K562 (cell line): ENCODE measurements at regions not wholly inside any gene's neighbourhood (a gene's known extent, or its start where the extent isn't known, plus 50 kb on each side); places are given as distances from the start of the nearest gene placed in this dataset.

Source experiments
- ATAC-seq: fragments of 200-7000 bp; cut with Tn5 transposase; 3 replicates; pipeline ENCODE4 v1.9.1; 2020; ENCODE audit warnings: moderate library complexity
- BruUV-seq: library from RNA; stranded (reverse); fragments of 400-500 nt; replicated peaks from 2 replicates; lab custom pipeline; 2021; lab: Mats Ljungman, UMichigan
- CTCF ChIA-PET: fragments of 300-600 bp; formaldehyde crosslinking; extraction: SDS; loops from one replicate; lab custom pipeline; 2021; ENCODE audit warnings: low intra/inter-chr PET ratio; lab: Yijun Ruan, JAX
- POLR2A ChIA-PET: fragments of 300-600, 350-650 bp; sonication (Branson Sonifier 250); formaldehyde crosslinking; extraction: SDS; loops from one replicate; lab custom pipeline; 2021; ENCODE audit warnings: antibody characterized with exemption, inconsistent platforms; lab: Yijun Ruan, JAX
- DNase-seq, 4 experiments: peaks; one replicate each; pipeline versions ENCODE4 v3.0.0 to v3.0.0-alpha.2; 2011 to 2018; ENCODE audit warnings: low spot score in 3 of 4, mixed read lengths in 3 of 4; ENCODE audit errors: extremely low read depth in 1 of 4
- FAIRE-seq: peaks from 2 replicates; lab custom pipeline; 2011; peaks lifted over from hg19 to GRCh38; lab: Jason Lieb, UNC
- H2AFZ ChIP-seq: 2 replicates; pipeline ENCODE4 v1.6.0; 2011; ENCODE audit warnings: low read depth, low read length, control low read depth, inconsistent platforms
- H3K27ac ChIP-seq: fragments of 200-600 bp; 3 replicates; pipeline ENCODE4 v1.8.0; 2011; ENCODE audit warnings: low read depth, mild to moderate bottlenecking, control low read depth, inconsistent platforms, low read length, moderate library complexity, mixed read lengths; ENCODE audit errors: extremely low read depth
- H3K27me3 ChIP-seq, 2 experiments: fragments of 300-600 bp in 1 of 2; 2 replicates in 1 of 2; 3 replicates in 1 of 2; pipeline versions ENCODE4 v1.6.0 to v1.8.0; 2011; ENCODE audit warnings: inconsistent platforms in 2 of 2, low read length in 2 of 2, mild to moderate bottlenecking in 1 of 2, mixed read lengths in 1 of 2, moderate library complexity in 1 of 2; ENCODE audit not compliant: control insufficient read depth in 2 of 2, insufficient read depth in 2 of 2
- H3K36me3 ChIP-seq: fragments of 300-600 bp; 3 replicates; pipeline ENCODE4 v1.8.0; 2011; ENCODE audit warnings: mild to moderate bottlenecking, low read length, inconsistent platforms; ENCODE audit not compliant: control insufficient read depth, insufficient read depth
- H3K4me1 ChIP-seq, 2 experiments: fragments of 200-600 bp in 1 of 2; replicated peaks in 1 of 2; 2 replicates in 1 of 2; 3 replicates in 1 of 2; pipeline versions ENCODE4 v1.5.1 to v1.8.0; 2011; ENCODE audit warnings: inconsistent platforms in 2 of 2, low read length in 2 of 2, mild to moderate bottlenecking in 1 of 2, mixed read lengths in 1 of 2, moderate library complexity in 1 of 2; ENCODE audit not compliant: control insufficient read depth in 2 of 2, insufficient read depth in 2 of 2
- H3K4me2 ChIP-seq: 2 replicates; pipeline ENCODE4 v1.6.1; 2011; ENCODE audit warnings: low read length, control low read depth, inconsistent platforms, mixed read lengths; ENCODE audit not compliant: insufficient read depth
- H3K4me3 ChIP-seq: fragments of 200-600 bp; sonication (generic), shearing (Covaris generic); 2 replicates; pipeline ENCODE4 v1.5.1; 2016; ENCODE audit warnings: control low read depth, inconsistent platforms
- H3K79me2 ChIP-seq: fragments of 200-600 bp; 3 replicates; pipeline ENCODE4 v1.8.0; 2011; ENCODE audit warnings: low read length, inconsistent platforms; ENCODE audit not compliant: control insufficient read depth, insufficient read depth
- H3K9ac ChIP-seq, 2 experiments: 2 replicates each; pipeline versions ENCODE4 v1.6.0 to v1.6.1; 2011; ENCODE audit warnings: low read depth in 2 of 2, low read length in 2 of 2, control low read depth in 1 of 2, inconsistent platforms in 1 of 2, mild to moderate bottlenecking in 1 of 2, mixed read lengths in 1 of 2; ENCODE audit not compliant: insufficient read depth in 1 of 2
- H3K9me1 ChIP-seq: one replicate; pipeline ENCODE4 v1.6.0; 2011; ENCODE audit warnings: inconsistent platforms, mild to moderate bottlenecking, low read length, moderate library complexity; ENCODE audit not compliant: control insufficient read depth, insufficient read depth
- H3K9me3 ChIP-seq: replicated peaks from 2 replicates; pipeline ENCODE4 v1.5.1; 2011; ENCODE audit warnings: low read depth, low read length, inconsistent platforms; ENCODE audit not compliant: control insufficient read depth, insufficient read depth
- H4K20me1 ChIP-seq: replicated peaks from 2 replicates; pipeline ENCODE4 v1.6.1; 2011; ENCODE audit warnings: low read length, inconsistent platforms, mixed read lengths; ENCODE audit not compliant: control insufficient read depth, insufficient read depth
- KLF13 ChIP-seq: fragments of 450-650 bp; IDR thresholded peaks from 2 replicates; pipeline ENCODE4 v1.6.1; 2016; ENCODE audit warnings: missing genetic modification characterization, low read depth, mild to moderate bottlenecking, missing compliant biosample characterization, moderate library complexity, borderline replicate concordance
- MYC ChIP-seq, 2 experiments: fragments of 250-450 bp in 1 of 2; sonication (Bioruptor Pico) in 1 of 2; IDR thresholded peaks; 2 replicates each; pipeline versions ENCODE4 v1.5.1 to v1.6.1; 2012 to 2021; ENCODE audit warnings: low read depth in 2 of 2, borderline replicate concordance in 1 of 2, improper control_type of control experiment in 1 of 2, low read length in 1 of 2, mild to moderate bottlenecking in 1 of 2, moderate library complexity in 1 of 2
- RB1 ChIP-seq: fragments of 450-650 bp; IDR thresholded peaks from 2 replicates; pipeline ENCODE4 v1.6.1; 2017; ENCODE audit warnings: low read depth, mild to moderate bottlenecking
- WGBS: fragments of 100-300 bp; shearing (Covaris generic); methylation state at CpG from one replicate; pipeline ENCODE4 v1.1.6; 2016; ENCODE audit warnings: low coverage, mixed read lengths; ENCODE audit not compliant: insufficient coverage; ENCODE audit errors: missing lambda C conversion rate; 5-methylcytosine and 5-hydroxymethylcytosine counted together
- in situ Hi-C: fragments of 300-500 bp; cut with MboI; formaldehyde crosslinking; loops from 4 replicates; pipeline ENCODE4 v1.15.0; 2018; ENCODE audit warnings: inconsistent platforms, mixed read lengths
- intact Hi-C: fragments of 100-400 bp; cut with micrococcal nuclease; formaldehyde crosslinking; loops from 2 replicates; pipeline ENCODE4 v1.14.2; 2022
- TF ChIP-seq, protein P1 (sequence below): fragments of 250-450 bp; sonication (Bioruptor Pico); IDR thresholded peaks from 2 replicates; pipeline ENCODE4 v1.5.0; 2021
- TF ChIP-seq, protein P2 (sequence below), 2 experiments: fragments of 250-450 bp in 1 of 2; fragments of 450-650 bp in 1 of 2; sonication (Bioruptor Pico) in 1 of 2; IDR thresholded peaks; 2 replicates each; pipeline versions ENCODE4 v1.6.1 to v1.8.0; 2016 to 2021; ENCODE audit warnings: mild to moderate bottlenecking in 2 of 2, moderate library complexity in 2 of 2, missing compliant biosample characterization in 1 of 2, missing genetic modification characterization in 1 of 2

DNA sequence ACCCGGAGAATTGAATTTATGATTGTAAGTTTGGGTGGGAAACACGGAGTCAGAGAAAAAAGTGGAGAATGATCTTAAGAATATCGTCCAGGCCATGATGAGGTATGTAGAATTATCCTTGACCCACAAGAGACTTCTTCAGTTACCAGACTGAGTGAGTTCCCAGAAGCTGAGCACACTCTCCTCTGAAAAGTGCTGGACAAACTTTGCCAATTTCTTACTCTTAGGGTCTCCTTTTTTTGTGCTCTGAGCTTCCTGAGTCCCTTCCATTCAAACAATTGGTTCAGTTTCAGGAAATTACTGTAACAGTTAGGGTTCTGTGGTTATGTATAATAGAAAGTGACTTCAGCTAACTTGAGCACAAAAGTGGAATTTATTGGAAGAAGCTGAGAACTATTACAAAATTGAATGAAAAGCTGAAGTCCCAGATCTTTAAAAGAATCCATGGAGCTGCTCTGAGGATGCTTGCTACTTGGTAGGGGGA is 50.6 kb upstream of the EHBP1 start:
- Histone ChIP-seq H3K27me3 (no peaks in the 10 kb centered on the region; a peak in 2 of 5 replicates), H3K4me3 (no peak overlapping the region), H3K36me3 (no peaks in the 10 kb centered on the region), H3K9me3 (no peaks in the 10 kb centered on the region), H2AFZ (no peak overlapping the region), H4K20me1 (no peaks in the 10 kb centered on the region), H3K9ac (no peak overlapping the region), H3K79me2 (no peaks in the 10 kb centered on the region), H3K27ac (no peak overlapping the region), H3K4me2 (no peak overlapping the region), H3K9me1 (no peaks in the 10 kb centered on the region), H3K4me1 (no peaks in the 10 kb centered on the region)
- ChIA-PET CTCF (no interaction called here), POLR2A (interaction anchor here (1.1 to 1.4 kb wide), 2 partner anchors 9 to 11 kb away, joined by 3 to 5 read pairs; no protein-coding TSS in a partner anchor)
- intact Hi-C loops, result no loop called here
- DNase-seq (no peak), ATAC-seq (no peak), FAIRE-seq (no peak)
- in situ Hi-C loops, result no loop called here
- TF ChIP-seq MYC (IDR thresholded peaks at IDR 0.05; ENCODE audit: low read depth, low read length) (no peak), MYC (CRISPR knock-in tag; IDR thresholded peaks at IDR 0.05; ENCODE audit: borderline replicate concordance, low read depth) (no peak), KLF13 (tag) (no peak), RB1 (no peak)
- TF ChIP-seq, protein P1, sequence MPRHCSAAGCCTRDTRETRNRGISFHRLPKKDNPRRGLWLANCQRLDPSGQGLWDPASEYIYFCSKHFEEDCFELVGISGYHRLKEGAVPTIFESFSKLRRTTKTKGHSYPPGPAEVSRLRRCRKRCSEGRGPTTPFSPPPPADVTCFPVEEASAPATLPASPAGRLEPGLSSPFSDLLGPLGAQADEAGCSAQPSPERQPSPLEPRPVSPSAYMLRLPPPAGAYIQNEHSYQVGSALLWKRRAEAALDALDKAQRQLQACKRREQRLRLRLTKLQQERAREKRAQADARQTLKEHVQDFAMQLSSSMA (CRISPR knock-in tag), result no peak
- TF ChIP-seq, protein P2, sequence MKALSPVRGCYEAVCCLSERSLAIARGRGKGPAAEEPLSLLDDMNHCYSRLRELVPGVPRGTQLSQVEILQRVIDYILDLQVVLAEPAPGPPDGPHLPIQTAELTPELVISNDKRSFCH (CRISPR knock-in tag; IDR thresholded peaks at IDR 0.05), result no peak
- TF ChIP-seq, protein P2 (tag; IDR thresholded peaks at IDR 0.05), result no peak
- WGBS, result 0% methylated on average over 3 of the region's 3 CpGs
- no TSS peak for BruUV-seq
